ENCODE measurements at regions not wholly inside any gene's neighbourhood (a gene's known extent, or its start where the extent isn't known, plus 50 kb on each side); places are given as distances from the start of the nearest gene placed in this dataset.

- no peaks in the 10 kb centered on the region for H3K36me3 ChIP-seq
- TF ChIP-seq CTCF (IDR thresholded peaks at IDR 0.05) (no peak), POLR2A (IDR thresholded peaks at IDR 0.05) (no peak)
- H3K27me3 ChIP-seq = no peaks in the 10 kb centered on the region
- no peak for DNase-seq
- H3K27ac ChIP-seq = no peak overlapping the region
- no peaks in the 10 kb centered on the region for H3K9me3 ChIP-seq
- H3K4me3 ChIP-seq = no peak overlapping the region
- 40 to 64% methylated on average over 6 of the region's 6 CpGs for WGBS, 2 donors
- intact Hi-C loops (cut with DNase I) = no loop called here
- H3K4me1 ChIP-seq = no peaks in the 10 kb centered on the region
These were observed 118.5 kb downstream of the RAB11FIP2 start for GRCh38 chr10:117928281-117928680.

GRCh38 chr10:117928741-117929140 is 118.0 kb downstream of the RAB11FIP2 start:
- intact Hi-C loops (cut with DNase I) = no loop called here
- H3K4me1 ChIP-seq = no peaks in the 10 kb centered on the region
- no peak overlapping the region for H3K4me3 ChIP-seq
- WGBS, 2 donors = 43 to 47% methylated on average over 6 of the region's 6 CpGs
- H3K9me3 ChIP-seq = no peaks in the 10 kb centered on the region
- no peaks in the 10 kb centered on the region for H3K36me3 ChIP-seq
- no peak overlapping the region for H3K27ac ChIP-seq
- no peak for DNase-seq
- TF ChIP-seq CTCF (IDR thresholded peaks at IDR 0.05) (no peak), POLR2A (IDR thresholded peaks at IDR 0.05) (no peak)
- H3K27me3 ChIP-seq = no peaks in the 10 kb centered on the region

- H3K36me3 ChIP-seq = no peaks in the 10 kb centered on the region
- H3K9me3 ChIP-seq = no peaks in the 10 kb centered on the region
- H3K27me3 ChIP-seq = no peaks in the 10 kb centered on the region
- no peak overlapping the region for H3K4me3 ChIP-seq
- DNase-seq = no peak
- H3K4me1 ChIP-seq = no peaks in the 10 kb centered on the region
- no peak overlapping the region for H3K27ac ChIP-seq
- no peak for TF ChIP-seq CTCF (IDR thresholded peaks at IDR 0.05)
- no peak for TF ChIP-seq POLR2A (IDR thresholded peaks at IDR 0.05)
- 50 to 54% methylated on average over 8 of the region's 9 CpGs for WGBS, 2 donors
- intact Hi-C loops (cut with DNase I) = no loop called here
These were observed 117.2 kb downstream of the RAB11FIP2 start for GRCh38 chr10:117929327-117930067.

- no peak for DNase-seq
- intact Hi-C loops (cut with DNase I) = no loop called here
- Histone ChIP-seq H3K4me3 (no peak overlapping the region), H3K4me1 (no peaks in the 10 kb centered on the region), H3K36me3 (no peaks in the 10 kb centered on the region), H3K9me3 (no peaks in the 10 kb centered on the region), H3K27me3 (no peaks in the 10 kb centered on the region), H3K27ac (no peak overlapping the region)
- 83 to 88% methylated on average over 2 of the region's 2 CpGs for WGBS, 2 donors
- no peak for TF ChIP-seq CTCF (IDR thresholded peaks at IDR 0.05)
- TF ChIP-seq POLR2A (IDR thresholded peaks at IDR 0.05) = no peak
These were observed 115.7 kb downstream of the RAB11FIP2 start for GRCh38 chr10:117931078-117931477.

GRCh38 chr10:117933036-117933435 is 113.7 kb downstream of the RAB11FIP2 start:
- H3K4me3 ChIP-seq = no peak overlapping the region
- no peak overlapping the region for H3K27ac ChIP-seq
- DNase-seq = no peak
- no peaks in the 10 kb centered on the region for H3K36me3 ChIP-seq
- intact Hi-C loops (cut with DNase I) = no loop called here
- WGBS, 2 donors = 59 to 60% methylated on average over 3 of the region's 3 CpGs
- H3K27me3 ChIP-seq = no peaks in the 10 kb centered on the region
- TF ChIP-seq POLR2A (IDR thresholded peaks at IDR 0.05) = no peak
- no peak for TF ChIP-seq CTCF (IDR thresholded peaks at IDR 0.05)
- H3K9me3 ChIP-seq = no peaks in the 10 kb centered on the region
- H3K4me1 ChIP-seq = no peaks in the 10 kb centered on the region

All from esophagus squamous epithelium (tissue), 5 donors.